ENCODE measurements at regions not wholly inside any gene's neighbourhood (a gene's known extent, or its start where the extent isn't known, plus 50 kb on each side); places are given as distances from the start of the nearest gene placed in this dataset.

DNA sequence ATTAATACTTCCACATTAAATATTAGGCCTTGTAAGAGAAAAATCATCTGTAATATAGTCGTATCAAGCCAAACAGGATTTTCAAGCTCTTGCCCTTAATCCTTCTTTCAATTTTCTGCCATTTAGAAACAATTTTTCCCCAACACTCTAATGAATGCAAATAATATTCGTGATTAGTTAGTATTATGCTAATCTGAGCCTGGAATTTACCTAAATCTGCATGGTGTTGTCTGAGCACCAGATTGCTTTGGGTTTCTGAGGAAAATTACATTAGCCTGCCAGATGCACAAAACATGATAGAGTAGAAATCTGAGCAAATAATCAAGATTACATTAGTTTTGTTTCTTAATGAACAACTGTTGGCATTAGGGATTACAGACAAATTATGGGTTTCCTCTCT is 176.6 kb downstream of the ZDHHC21 start:
- Mint-ChIP-seq H3K4me3 (no peak overlapping the region), H3K27me3 (ENCODE audit: low read depth) (no peaks in the 10 kb centered on the region), H3K4me1 (peaks cover 30% of the 10 kb centered on the region), H3K27ac (peak overlapping the region; percentile 11), H3K36me3 (no peaks in the 10 kb centered on the region), H3K9me3 (peaks cover 4% of the 10 kb centered on the region)
- no peak for DNase-seq (ENCODE audit: low spot score in 2 of 2, unreplicated experiment in 2 of 2)
- TF ChIP-seq, protein P1, sequence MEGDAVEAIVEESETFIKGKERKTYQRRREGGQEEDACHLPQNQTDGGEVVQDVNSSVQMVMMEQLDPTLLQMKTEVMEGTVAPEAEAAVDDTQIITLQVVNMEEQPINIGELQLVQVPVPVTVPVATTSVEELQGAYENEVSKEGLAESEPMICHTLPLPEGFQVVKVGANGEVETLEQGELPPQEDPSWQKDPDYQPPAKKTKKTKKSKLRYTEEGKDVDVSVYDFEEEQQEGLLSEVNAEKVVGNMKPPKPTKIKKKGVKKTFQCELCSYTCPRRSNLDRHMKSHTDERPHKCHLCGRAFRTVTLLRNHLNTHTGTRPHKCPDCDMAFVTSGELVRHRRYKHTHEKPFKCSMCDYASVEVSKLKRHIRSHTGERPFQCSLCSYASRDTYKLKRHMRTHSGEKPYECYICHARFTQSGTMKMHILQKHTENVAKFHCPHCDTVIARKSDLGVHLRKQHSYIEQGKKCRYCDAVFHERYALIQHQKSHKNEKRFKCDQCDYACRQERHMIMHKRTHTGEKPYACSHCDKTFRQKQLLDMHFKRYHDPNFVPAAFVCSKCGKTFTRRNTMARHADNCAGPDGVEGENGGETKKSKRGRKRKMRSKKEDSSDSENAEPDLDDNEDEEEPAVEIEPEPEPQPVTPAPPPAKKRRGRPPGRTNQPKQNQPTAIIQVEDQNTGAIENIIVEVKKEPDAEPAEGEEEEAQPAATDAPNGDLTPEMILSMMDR (IDR thresholded peaks at IDR 0.05; ENCODE audit: unreplicated experiment), result no peak

DNA sequence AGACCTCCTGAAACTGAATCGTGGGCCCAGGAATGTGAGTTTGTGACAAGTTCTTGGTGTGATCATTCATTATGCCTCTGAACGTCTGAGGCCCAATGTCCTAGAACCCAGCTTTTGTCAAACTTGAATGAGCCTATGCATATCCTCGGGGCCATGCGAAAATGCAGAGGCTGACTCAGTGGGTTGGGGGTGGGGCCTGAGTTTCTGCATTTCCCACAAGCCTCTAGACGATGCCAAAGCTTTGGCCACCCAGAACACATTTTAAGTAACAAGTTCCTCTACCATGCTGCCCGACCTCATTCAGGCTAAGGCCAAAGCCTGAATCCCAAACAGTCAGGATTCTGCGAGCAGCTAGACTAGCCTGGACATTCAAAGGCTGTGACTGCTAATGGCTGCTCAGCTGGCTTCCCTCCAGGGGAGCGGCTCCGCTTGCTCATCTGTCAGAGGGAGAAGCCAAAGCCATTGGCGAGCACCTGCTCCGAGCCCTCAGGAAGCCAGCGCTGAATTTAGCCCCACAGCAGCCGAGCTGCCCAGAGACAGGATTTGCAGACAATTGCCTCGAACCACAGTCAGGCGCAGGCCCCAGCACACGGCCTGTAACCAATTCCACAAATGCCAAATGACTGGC is 177.5 kb downstream of the ZDHHC21 start:
- H3K27me3 Mint-ChIP-seq (ENCODE audit: low read depth), result no peaks in the 10 kb centered on the region
- no peak for DNase-seq (ENCODE audit: low spot score in 2 of 2, unreplicated experiment in 2 of 2)
- TF ChIP-seq, protein P1 (IDR thresholded peaks at IDR 0.05; ENCODE audit: unreplicated experiment), result no peak
- H3K36me3 Mint-ChIP-seq, result no peaks in the 10 kb centered on the region
- no peak overlapping the region for H3K4me3 Mint-ChIP-seq
- no peak overlapping the region for H3K27ac Mint-ChIP-seq
- peaks cover 4% of the 10 kb centered on the region for H3K9me3 Mint-ChIP-seq
- peaks cover 28% of the 10 kb centered on the region for H3K4me1 Mint-ChIP-seq

DNA sequence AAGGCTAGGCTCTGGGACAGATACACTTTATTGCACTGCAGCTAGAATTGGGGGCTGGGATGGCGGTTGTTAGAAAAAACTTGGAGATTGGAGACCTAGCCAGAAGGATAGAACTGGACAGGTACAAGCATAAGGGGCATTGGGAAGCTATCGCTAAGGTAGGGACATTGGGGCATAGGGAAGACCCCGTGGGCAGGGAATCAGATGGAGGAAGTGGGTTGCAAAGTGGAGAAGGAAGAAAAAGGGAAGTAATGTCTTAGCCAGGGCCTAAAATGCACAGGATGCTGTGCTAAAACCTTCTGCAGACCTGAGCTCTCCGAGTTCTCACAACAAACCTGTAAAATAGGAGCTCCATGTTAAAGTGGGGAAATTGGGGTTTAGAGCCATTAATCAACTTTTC is 178.2 kb downstream of the ZDHHC21 start:
- Mint-ChIP-seq H3K27ac (no peak overlapping the region), H3K9me3 (peaks cover 4% of the 10 kb centered on the region), H3K36me3 (no peaks in the 10 kb centered on the region), H3K4me1 (peaks cover 21% of the 10 kb centered on the region), H3K27me3 (ENCODE audit: low read depth) (no peaks in the 10 kb centered on the region), H3K4me3 (no peak overlapping the region)
- no peak for DNase-seq (ENCODE audit: low spot score in 2 of 2, unreplicated experiment in 2 of 2)
- TF ChIP-seq, protein P1 (IDR thresholded peaks at IDR 0.05; ENCODE audit: unreplicated experiment), result no peak

DNA sequence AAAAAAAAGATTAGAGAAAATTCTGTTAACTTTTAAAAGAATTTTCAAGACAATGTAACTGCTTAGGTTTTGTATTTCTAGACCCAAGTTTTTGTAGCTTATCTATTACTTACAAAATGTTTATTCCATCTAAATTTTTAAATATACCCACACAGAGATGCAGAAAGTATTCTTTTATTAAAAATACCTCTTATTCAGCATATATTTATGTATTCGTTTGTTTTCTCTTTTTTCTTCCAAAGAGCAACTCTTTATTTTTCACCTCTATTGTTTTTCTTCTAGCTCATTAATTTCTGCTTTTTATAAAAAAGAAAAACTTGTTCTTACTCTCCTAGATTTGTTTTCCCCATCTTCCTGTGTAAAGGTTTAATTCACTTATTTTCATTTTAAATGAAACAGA is 180.3 kb downstream of the ZDHHC21 start:
- no peak for DNase-seq (ENCODE audit: low spot score in 2 of 2, unreplicated experiment in 2 of 2)
- Mint-ChIP-seq H3K9me3 (peaks cover 4% of the 10 kb centered on the region), H3K36me3 (no peaks in the 10 kb centered on the region), H3K27ac (no peak overlapping the region), H3K4me1 (peaks cover 21% of the 10 kb centered on the region), H3K27me3 (ENCODE audit: low read depth) (no peaks in the 10 kb centered on the region), H3K4me3 (no peak overlapping the region)
- TF ChIP-seq, protein P1 (IDR thresholded peaks at IDR 0.05; ENCODE audit: unreplicated experiment), result no peak

DNA sequence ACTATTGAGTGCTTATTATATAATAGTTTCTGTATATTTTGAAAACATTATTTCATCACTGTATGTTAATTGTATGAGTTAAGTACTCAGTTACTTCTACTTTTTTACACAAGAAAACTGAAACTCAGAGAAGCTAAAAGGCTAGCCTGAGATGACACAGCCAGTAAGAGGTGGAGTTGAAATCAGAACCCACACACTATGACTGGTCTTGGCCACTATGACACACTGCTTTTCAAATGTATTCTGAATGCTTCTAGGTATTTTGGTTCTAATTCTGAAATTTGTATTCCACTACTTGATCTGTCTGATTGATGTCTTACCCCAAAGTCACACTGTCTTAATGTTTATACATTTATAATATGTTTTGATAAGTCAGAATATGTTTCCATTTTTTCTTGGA is 181.8 kb downstream of the ZDHHC21 start:
- Mint-ChIP-seq H3K27ac (no peak overlapping the region), H3K27me3 (ENCODE audit: low read depth) (no peaks in the 10 kb centered on the region), H3K4me3 (no peak overlapping the region), H3K4me1 (peaks cover 7% of the 10 kb centered on the region), H3K9me3 (peaks cover 4% of the 10 kb centered on the region), H3K36me3 (no peaks in the 10 kb centered on the region)
- TF ChIP-seq, protein P1 (IDR thresholded peaks at IDR 0.05; ENCODE audit: unreplicated experiment), result no peak
- DNase-seq (ENCODE audit: low spot score in 2 of 2, unreplicated experiment in 2 of 2), result no peak

DNA sequence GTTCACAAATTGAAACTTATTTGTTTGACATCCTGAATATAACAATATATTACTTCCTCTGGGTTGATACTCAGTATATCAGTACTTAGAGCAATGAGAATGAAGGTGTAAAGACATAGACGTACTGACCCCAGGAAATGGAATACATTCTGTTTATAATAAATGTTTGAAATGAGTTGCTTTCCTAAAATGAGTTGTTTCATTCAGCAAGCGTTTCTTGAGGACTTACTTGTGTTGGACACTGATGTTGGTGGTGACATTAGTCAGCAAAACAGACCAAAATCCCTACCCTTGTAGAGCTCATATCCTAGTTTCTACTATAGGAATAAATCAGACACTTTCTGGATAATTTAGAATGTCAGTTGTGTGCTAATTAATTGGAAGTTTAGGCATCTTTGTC is 184.3 kb downstream of the ZDHHC21 start:
- no peaks in the 10 kb centered on the region for H3K4me1 Mint-ChIP-seq
- H3K27me3 Mint-ChIP-seq (ENCODE audit: low read depth), result no peaks in the 10 kb centered on the region
- H3K4me3 Mint-ChIP-seq, result no peak overlapping the region
- no peak for DNase-seq (ENCODE audit: low spot score in 2 of 2, unreplicated experiment in 2 of 2)
- H3K9me3 Mint-ChIP-seq, result peaks cover 5% of the 10 kb centered on the region
- H3K36me3 Mint-ChIP-seq, result no peaks in the 10 kb centered on the region
- no peak overlapping the region for H3K27ac Mint-ChIP-seq
- TF ChIP-seq, protein P1 (IDR thresholded peaks at IDR 0.05; ENCODE audit: unreplicated experiment), result no peak
